ENCODE measurements at regions not wholly inside any gene's neighbourhood (a gene's known extent, or its start where the extent isn't known, plus 50 kb on each side); places are given as distances from the start of the nearest gene placed in this dataset.

DNA sequence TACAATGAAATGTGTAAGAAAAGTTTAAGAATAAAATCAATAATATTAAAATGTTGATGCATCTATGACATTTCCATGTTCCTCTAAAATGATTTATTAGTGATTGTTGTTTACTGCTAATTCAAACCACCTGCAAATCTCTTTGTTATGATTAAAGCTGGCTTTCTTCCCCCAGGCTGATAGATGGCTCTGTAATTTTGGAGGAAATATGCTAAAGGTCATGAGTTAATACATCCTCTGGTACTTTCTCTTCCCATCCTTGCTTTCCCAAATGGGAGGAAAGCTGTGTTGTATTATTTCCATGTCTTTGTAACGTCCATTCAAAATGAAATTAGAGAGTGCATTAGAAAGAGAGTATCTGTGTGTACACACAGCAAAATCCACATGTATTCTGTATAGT lies 139.5 kb upstream of the TMCO5A start:
- no peak for DNase-seq

DNA sequence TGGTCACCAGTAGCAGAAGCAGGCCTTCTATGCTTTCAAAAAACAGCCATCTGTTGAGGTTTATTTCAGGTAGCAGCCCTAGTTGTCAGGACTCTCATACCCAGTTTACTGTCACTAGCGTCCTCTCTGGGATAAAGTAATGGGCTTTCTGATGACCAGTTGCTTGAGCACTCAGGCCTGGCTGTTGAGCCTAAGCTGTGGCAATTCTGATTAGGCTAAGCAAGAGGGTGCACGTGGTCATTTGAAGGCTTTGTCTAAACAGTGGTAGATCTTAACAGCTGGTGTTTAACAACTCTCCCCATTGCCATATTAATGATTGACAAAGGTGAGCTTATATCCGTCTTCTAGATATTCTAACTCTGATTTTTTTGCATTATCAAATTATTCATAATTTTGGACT lies 132.9 kb upstream of the TMCO5A start:
- no peak for DNase-seq

DNA sequence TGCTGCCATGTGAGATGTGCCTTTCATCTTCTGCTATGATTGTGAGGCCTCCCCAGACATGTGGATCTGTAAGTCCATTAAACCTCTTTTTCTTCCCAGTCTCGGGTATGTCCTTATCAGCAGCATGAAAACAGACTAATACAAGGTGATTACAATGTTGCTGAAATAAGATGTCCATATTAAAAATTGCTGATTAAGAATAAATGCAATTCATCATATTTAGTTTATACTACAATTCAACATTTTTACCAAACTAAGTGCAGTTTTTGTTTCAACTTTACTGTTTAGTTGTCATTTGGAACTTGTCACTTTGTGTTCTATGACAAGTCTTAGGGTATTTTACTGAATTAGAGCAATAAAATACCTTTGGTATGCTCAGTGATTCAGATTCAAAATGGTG lies 127.6 kb upstream of the TMCO5A start:
- no peak for DNase-seq

GRCh38 chr15:37810381-37810780 lies 124.1 kb upstream of the TMCO5A start:
- DNase-seq, result no peak

DNA sequence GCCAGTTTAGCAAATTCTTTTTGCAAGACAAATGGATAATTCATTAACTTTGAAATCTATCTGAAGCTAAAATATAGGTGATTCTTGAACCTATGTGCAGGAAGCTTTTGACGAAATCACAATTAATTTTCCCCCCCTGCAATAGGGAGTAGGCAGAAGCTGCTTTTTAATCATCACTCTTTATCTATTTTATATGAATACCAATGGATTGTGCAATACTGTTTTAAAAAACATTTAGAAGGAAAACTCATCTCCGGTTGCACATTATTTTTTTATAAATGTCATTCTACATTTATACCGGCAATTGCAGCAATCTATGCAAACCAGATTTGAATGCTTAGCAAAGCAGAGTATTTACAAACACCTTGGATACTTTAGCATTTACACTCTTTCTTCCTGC lies 121.1 kb upstream of the TMCO5A start:
- DNase-seq, result no peak

- no peak for DNase-seq
These were observed 119.5 kb upstream of the TMCO5A start for GRCh38 chr15:37814847-37815515.

GRCh38 chr15:37818152-37818677 lies 116.2 kb upstream of the TMCO5A start:
- DNase-seq, result no peak

DNA sequence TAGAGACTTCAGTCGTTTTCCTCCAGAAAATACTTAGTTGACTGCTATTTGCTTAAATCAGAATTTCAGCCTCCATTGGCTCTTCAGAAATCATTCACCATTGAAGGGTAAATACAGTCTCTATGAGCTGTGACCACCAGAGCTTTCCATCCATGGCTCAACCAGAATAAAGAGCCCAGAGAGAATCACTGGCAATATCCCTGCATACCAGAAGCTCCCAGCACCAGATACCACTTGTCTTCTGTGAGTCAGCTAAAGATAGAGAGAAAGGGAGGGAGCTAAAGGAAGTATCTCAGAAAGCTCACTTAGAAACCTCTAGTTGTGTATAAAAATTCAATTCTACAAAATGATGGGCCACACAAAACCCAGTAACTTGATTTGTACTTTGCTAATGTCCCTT lies 115.2 kb upstream of the TMCO5A start:
- no peak for DNase-seq

- DNase-seq, result no peak
These were observed 113.9 kb upstream of the TMCO5A start for GRCh38 chr15:37820380-37821128.

- no peak for DNase-seq
These were observed 110.7 kb upstream of the TMCO5A start for GRCh38 chr15:37823601-37824275.

DNA sequence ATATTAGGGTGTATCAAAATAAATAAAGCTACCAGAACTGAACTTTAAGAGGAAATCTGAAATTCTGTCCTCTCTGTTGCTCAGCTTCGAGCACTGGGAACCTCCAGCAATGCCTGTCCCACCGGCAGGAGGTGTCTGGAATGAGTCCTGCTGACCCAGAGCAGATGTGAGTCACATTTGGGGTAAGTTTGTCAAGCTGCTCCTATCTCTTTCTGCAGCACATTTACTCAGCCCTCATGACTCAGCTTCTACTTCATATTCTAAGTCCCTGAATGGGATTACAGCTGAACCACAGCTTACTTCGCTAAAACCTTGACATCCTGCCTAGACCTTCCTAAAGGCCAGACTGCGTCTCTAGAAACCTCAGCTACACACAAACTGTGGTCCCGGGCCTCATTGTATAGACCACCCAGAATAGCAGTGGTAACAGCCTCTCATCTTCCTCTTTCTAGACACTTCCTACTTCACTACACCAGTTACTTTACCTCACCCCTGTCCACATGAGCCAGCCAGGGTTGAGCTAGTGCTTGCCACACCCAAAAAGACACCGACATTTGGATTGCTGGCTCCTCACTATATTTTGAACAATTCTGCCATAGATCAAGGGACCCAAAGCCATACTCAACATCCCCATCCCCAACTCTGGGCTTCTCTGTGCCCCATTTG lies 109.6 kb upstream of the TMCO5A start:
- no peak for DNase-seq

DNA sequence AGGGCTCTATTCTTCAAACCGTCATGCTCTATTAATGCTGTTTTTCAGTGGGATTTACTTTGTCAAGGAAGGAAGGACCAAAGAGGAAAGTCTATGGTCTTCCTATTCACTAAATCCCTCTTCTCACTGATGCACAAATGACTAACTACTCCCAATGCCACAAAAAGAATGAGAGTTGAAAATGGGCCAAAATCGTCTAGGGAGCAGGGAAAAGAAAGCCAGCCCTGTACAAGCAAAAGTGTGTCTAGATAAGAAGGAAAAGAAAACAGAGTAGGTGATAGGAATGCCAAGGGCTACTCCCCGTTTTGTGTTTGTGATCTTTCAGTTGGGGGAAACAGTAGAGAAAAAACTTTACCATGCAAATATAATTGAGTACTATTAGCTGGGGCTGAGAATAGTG lies 97.2 kb upstream of the TMCO5A start:
- DNase-seq, result no peak

- no peak for DNase-seq
These were observed 86.7 kb upstream of the TMCO5A start for GRCh38 chr15:37847776-37848175.

DNA sequence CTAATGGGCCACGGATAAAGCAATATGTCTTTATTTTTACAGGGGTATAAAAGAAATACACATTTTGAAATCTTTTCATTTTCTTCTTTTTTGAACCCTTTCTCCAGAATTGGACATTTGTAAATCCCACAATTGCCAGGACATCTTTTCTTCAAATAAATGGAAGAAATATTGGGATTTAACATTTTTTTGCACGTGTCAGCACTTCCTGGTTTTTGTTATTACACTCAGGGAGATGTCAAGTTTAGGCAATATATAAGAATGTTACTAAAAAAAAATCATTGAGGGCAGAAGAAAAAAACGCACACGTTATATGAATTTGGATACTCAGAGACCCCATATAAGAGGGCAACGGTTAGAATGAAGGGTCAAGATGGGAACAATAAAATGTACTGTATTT lies 78.3 kb upstream of the TMCO5A start:
- no peak for DNase-seq

- DNase-seq, result no peak
These were observed 73.5 kb upstream of the TMCO5A start for GRCh38 chr15:37860896-37861295.

DNA sequence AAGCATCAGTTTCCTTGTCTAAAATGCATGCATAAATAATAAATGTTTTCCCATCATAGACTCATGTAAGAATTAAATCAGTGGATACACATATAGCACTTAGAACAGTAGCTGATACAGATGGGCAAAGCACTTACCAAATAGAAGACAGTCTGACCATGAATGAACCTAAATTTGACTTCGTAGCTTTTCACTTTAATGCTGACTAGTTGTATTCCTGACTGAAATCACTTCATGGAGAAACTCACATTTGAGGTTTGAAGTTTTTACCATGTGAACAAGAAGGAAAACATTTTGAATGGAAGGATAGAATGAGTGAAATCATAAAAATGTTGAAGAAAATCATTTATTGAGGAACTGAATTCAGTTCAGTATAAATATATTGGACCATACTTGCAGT lies 68.8 kb upstream of the TMCO5A start:
- DNase-seq, result no peak

DNA sequence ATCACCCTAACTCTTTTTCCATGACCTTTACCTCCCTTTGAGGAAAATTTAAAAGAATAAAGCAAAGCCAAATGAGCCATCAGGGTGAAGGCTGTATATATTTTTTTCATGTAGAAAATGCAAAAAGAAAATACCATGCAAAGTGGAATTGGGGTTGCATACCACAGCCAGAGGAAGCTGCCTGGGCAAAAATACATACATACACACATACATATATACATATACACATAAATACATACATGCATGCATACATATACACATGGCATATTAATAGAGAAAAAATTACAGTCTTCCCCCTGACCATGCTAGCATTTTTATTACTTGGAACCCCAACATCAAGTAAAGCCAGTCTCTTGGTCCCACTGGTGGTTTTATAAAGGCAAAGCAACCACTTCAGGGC lies 63.7 kb upstream of the TMCO5A start:
- no peak for DNase-seq

GRCh38 chr15:37872661-37873060 lies 61.8 kb upstream of the TMCO5A start:
- no peak for DNase-seq

GRCh38 chr15:37873336-37873735 lies 61.1 kb upstream of the TMCO5A start:
- DNase-seq, result no peak

DNA sequence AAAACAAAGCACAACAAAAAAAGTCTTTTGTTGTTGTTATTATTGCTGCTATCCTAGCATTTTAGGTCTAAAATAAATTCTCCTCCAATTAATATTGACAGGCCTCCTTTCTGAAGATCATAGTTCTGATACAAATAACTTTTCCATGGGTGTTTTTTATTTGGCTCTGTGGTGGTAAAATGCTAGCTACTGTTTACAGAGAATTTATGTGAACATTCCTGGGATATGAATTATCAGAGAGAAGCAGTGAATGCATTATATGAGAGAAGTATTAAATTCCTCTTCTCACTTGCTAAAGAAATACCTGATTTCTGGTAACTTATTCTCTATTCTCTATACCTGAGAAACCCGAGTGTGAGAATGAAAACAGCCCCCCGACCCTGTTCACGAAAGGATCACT lies 57.5 kb upstream of the TMCO5A start:
- DNase-seq, result no peak

DNA sequence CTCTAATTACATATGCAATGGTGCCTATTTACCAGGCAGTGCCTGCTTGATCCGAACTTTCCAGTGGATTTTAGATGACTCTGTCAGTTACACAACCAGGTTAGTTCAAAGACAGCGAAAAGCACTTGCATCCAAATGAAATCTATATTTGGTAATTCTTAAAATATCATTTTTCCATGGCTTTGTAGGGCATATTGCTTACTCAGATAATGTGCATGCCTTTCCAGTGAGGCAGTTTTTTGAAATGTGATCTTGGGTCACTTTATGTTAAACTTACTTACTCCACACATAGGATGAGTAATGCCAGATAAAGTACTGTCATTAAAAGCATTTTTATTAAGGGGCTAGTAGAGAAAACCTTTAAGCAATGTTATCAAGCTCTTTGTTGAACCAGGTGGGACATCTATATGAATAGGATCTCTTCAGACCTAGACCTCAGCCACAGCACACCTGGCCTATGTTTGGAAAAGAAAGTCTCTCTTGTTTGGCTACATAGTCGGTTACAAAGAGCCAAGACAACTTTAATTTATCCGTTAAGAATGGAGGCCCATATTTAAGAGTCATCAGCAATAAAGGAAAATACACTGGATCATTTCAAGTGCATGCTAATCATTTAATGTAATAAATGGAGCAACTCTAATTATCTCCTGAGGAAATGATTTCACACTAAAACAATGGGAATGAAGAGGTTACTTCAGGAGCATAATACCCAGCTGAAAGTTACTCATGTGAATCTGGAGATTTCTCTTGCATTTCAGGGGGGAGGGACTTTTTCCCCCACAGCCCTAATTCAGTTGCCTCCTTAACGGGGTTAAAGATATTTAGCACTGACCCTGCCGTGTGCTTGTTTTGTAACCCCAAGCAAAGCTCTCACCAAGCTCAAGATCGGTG lies 56.3 kb upstream of the TMCO5A start:
- no peak for DNase-seq
